ENCODE measurements at regions not wholly inside any gene's neighbourhood (a gene's known extent, or its start where the extent isn't known, plus 50 kb on each side); places are given as distances from the start of the nearest gene placed in this dataset.

DNA sequence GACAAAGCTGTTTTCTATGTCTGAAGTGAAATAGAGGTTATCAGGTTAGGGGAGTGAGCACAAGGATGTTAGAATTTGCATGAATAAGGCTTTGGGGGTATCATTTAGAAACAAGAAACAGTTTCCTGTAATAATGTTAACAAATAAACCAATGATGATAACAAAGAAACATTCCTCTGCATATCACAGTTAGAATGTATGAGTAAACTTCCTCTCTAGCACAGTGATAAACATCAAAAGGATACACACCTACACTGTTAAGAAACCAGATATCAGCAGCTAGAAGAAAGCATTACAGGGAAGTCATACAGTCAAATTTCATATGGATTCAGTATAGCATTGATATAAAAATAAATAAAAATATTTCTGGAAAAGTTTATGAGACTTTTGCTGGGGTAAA, 340.0 kb upstream of the MAGEB16 start:
- TF ChIP-seq, protein P1, sequence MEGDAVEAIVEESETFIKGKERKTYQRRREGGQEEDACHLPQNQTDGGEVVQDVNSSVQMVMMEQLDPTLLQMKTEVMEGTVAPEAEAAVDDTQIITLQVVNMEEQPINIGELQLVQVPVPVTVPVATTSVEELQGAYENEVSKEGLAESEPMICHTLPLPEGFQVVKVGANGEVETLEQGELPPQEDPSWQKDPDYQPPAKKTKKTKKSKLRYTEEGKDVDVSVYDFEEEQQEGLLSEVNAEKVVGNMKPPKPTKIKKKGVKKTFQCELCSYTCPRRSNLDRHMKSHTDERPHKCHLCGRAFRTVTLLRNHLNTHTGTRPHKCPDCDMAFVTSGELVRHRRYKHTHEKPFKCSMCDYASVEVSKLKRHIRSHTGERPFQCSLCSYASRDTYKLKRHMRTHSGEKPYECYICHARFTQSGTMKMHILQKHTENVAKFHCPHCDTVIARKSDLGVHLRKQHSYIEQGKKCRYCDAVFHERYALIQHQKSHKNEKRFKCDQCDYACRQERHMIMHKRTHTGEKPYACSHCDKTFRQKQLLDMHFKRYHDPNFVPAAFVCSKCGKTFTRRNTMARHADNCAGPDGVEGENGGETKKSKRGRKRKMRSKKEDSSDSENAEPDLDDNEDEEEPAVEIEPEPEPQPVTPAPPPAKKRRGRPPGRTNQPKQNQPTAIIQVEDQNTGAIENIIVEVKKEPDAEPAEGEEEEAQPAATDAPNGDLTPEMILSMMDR (IDR thresholded peaks at IDR 0.05), result no peak
- TF ChIP-seq POLR2AphosphoS5 (IDR thresholded peaks at IDR 0.05; ENCODE audit: low read depth, low read length), result no peak
- TF ChIP-seq, protein P2, sequence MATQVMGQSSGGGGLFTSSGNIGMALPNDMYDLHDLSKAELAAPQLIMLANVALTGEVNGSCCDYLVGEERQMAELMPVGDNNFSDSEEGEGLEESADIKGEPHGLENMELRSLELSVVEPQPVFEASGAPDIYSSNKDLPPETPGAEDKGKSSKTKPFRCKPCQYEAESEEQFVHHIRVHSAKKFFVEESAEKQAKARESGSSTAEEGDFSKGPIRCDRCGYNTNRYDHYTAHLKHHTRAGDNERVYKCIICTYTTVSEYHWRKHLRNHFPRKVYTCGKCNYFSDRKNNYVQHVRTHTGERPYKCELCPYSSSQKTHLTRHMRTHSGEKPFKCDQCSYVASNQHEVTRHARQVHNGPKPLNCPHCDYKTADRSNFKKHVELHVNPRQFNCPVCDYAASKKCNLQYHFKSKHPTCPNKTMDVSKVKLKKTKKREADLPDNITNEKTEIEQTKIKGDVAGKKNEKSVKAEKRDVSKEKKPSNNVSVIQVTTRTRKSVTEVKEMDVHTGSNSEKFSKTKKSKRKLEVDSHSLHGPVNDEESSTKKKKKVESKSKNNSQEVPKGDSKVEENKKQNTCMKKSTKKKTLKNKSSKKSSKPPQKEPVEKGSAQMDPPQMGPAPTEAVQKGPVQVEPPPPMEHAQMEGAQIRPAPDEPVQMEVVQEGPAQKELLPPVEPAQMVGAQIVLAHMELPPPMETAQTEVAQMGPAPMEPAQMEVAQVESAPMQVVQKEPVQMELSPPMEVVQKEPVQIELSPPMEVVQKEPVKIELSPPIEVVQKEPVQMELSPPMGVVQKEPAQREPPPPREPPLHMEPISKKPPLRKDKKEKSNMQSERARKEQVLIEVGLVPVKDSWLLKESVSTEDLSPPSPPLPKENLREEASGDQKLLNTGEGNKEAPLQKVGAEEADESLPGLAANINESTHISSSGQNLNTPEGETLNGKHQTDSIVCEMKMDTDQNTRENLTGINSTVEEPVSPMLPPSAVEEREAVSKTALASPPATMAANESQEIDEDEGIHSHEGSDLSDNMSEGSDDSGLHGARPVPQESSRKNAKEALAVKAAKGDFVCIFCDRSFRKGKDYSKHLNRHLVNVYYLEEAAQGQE (IDR thresholded peaks at IDR 0.05; ENCODE audit: insufficient read depth in 1 of 2, low read depth in 2 of 2, low read length in 1 of 2), result no peak

All from Panc1 (cell line).